ENCODE measurements at regions not wholly inside any gene's neighbourhood (a gene's known extent, or its start where the extent isn't known, plus 50 kb on each side); places are given as distances from the start of the nearest gene placed in this dataset.
"Not testable (repeated sequence)": the region's sequence is repeated elsewhere in the genome, so short reads cannot be mapped to it uniquely, and the experiment has no call there.

DNA sequence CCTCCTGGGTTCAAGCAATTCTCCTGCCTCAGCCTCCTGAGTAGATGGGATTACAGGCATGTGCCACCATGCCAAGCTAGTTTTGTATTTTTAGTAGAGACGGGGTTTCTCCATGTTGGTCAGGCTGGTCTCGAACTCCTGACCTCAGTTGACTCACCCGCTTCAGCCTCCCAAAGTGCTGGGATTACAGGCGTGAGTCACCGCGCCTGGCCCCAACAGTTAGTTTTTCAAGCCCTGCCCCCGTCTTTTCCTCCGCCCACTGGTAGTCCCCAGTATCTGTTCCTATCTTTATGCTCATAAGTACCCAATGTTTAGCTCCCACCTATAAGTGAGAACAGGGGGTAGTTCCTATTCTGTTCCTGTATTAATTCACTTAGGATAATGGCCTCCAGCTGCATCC, 116.6 kb upstream of the TBX3 start:
- TF ChIP-seq EZH2 (IDR thresholded peaks at IDR 0.05; ENCODE audit: insufficient read depth, poor library complexity, severe bottlenecking); EZH2phosphoT487 (IDR thresholded peaks at IDR 0.05; ENCODE audit: insufficient read depth, low read depth): not testable (repeated sequence)

Measured in GM23248 (cell line).